Urothelium cell line (cell line): ENCODE measurements at regions not wholly inside any gene's neighbourhood (a gene's known extent, or its start where the extent isn't known, plus 50 kb on each side); places are given as distances from the start of the nearest gene placed in this dataset.
"Not testable (repeated sequence)": the region's sequence is repeated elsewhere in the genome, so short reads cannot be mapped to it uniquely, and the experiment has no call there.

Source experiments
- DNase-seq: peaks from one replicate; pipeline ENCODE4 v3.0.0; 2011; ENCODE audit warnings: low spot score, mixed read lengths
- FAIRE-seq: peaks from 2 replicates; lab custom pipeline; 2011; peaks lifted over from hg19 to GRCh38; lab: Jason Lieb, UNC

GRCh38 chr6:126888727-126889725 lies 229.4 kb upstream of the RSPO3 start:
- no peak for FAIRE-seq

GRCh38 chr6:126890055-126890454 lies 228.4 kb upstream of the RSPO3 start:
- DNase-seq = no peak
- no peak for FAIRE-seq

More at GRCh38 chr6:126888727-126889725, 229.4 kb upstream of the RSPO3 start:
- no peak for DNase-seq

DNA sequence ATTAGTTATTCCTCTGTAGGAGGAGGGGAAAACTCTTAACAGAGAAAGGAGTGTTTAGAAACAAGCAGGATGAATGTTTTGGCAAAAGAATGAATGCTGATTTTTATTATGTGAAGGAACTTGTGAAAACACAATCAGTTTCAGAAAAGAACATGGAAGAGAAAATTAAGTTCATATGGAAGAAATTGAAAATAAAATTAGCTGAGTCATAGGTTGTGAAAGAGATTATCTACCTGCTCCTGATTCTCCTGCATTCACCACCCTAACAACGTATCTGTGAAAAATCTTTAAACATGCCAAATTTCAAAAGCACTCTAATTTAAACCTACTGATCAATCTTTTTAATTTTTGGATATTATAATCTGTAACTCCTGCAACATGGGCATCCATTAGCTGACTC lies 227.3 kb upstream of the RSPO3 start:
- FAIRE-seq (no peak), DNase-seq (no peak)

GRCh38 chr6:126892869-126893268 lies 225.6 kb upstream of the RSPO3 start:
- DNase-seq, FAIRE-seq: not testable (repeated sequence)

GRCh38 chr6:126897758-126898157 lies 220.7 kb upstream of the RSPO3 start:
- DNase-seq (no peak), FAIRE-seq (no peak)

DNA sequence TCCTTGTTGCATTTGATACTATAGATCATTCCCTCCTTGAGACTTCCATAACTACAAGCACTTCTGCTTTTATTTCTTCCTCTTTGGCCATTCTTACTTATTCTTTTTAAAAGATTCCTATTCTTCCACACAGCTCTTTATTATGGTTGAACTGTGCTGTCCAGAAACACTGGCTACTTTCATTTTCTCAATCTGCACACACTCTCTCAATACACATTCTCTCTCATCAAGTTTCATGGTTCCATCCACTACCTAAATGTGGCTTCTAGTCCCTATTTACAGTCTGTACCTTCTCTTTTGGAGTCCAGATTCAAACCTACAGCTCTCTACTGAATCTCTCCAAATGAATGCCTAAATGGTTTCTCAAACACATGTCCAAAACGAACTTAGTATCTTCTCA lies 214.3 kb upstream of the RSPO3 start:
- no peak for FAIRE-seq
- DNase-seq = no peak

DNA sequence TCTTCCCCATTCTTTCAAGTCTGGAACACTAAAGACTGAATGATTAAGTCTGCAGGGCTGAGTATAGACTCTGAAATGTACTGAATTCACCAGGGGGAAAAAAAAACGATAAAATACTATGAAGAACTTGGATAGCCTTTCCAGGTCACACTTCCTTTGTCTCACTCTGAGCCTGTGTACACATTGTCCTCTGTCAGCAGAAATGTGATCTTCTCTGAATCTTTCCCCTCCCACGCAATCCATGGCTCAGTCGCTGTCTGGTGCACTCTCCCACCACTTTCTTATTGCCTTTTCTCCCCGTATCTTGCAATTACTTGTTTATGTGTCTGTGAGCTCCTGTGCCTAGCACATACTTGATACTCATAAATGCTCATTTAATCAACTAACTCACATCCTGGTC lies 212.6 kb upstream of the RSPO3 start:
- peak; percentile 18 for DNase-seq

GRCh38 chr6:126907312-126907711 lies 211.2 kb upstream of the RSPO3 start:
- no peak for FAIRE-seq

More for the DNA sequence above, 212.6 kb upstream of the RSPO3 start:
- no peak for FAIRE-seq

GRCh38 chr6:126907996-126908395 lies 210.5 kb upstream of the RSPO3 start:
- DNase-seq (no peak), FAIRE-seq (no peak)

More at GRCh38 chr6:126907312-126907711, 211.2 kb upstream of the RSPO3 start:
- DNase-seq = no peak

DNA sequence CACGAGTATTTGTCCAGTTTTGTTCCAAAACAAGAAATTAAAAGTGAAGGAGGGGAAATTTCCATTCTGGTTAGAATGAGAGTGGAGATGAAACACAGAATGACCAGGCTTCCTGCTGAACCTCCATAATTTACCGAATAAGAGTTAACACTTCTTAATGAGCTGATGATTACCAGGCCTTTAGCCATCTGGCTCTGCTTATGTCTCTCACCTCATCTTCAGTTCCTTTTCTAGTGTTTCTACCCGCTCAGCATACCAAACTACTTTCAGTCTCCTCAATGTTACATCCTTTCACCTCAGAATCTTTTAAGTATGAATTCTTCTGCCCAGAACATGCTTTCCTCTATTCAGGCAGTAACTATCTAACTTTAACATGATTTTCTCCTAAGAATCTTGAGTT lies 209.0 kb upstream of the RSPO3 start:
- no peak for FAIRE-seq

DNA sequence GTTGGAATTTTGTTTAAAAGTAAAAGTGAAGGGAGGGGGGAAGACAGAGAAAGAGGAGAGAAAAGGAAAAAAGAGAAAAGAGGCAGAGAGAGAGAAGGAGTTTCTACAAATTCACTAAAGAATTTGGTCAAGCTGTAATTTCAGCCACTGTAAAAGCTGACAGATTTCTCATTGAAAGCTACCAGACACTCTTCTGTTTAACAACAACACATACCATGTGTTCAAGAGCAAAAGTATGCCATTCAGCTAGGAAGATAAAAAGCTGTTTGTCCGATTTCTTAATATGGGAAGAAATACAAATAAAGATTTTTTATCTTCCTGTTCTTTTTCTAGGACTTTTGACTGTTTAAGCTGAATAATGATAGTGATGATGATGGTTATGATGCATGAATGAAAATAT lies 204.8 kb upstream of the RSPO3 start:
- no peak for FAIRE-seq
- DNase-seq = no peak

More for the DNA sequence above, 209.0 kb upstream of the RSPO3 start:
- DNase-seq = no peak

GRCh38 chr6:126914172-126914571 lies 204.3 kb upstream of the RSPO3 start:
- DNase-seq (no peak), FAIRE-seq (no peak)

GRCh38 chr6:126914801-126915200 lies 203.7 kb upstream of the RSPO3 start:
- no peak for FAIRE-seq
- no peak for DNase-seq

DNA sequence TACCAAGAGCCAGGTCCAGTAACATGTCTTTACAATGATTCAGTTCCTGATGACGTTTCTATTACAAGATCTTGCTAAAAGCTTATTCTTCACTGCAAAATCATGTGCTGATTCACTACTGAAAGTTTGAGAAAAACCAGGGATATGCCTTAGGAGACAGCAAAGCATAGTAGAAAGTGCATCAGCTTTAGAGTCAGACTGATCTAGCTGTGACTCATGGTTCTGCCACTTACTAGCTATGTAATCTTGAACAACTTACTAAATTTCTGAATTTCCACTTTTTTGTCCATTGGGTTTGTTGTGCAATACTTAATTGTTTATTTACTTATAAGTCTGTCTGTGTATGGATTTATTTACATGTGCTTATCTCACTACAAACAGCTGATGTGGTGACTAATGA lies 198.5 kb upstream of the RSPO3 start:
- DNase-seq (no peak), FAIRE-seq (no peak)

DNA sequence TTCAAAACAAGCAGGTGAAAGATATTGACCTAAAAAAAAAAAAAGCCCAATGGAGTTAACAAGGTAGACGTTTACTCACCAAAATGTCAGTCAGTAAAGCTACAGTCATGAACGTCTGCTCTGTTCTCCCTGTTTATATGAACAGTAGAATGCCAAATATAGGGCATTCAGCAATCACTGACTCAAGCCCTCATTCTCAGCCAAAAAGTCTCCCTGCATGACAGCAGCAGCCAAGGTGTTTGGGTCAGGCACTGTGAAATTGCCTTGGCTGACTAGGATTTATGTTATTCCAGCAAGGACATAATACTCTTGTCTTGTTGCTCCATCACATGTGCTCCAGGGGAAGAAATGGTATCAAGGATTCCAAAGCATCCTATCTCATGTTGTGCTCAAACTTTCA lies 194.7 kb upstream of the RSPO3 start:
- FAIRE-seq (no peak), DNase-seq (no peak)

GRCh38 chr6:126926926-126927325 lies 191.5 kb upstream of the RSPO3 start:
- FAIRE-seq (no peak), DNase-seq (no peak)

DNA sequence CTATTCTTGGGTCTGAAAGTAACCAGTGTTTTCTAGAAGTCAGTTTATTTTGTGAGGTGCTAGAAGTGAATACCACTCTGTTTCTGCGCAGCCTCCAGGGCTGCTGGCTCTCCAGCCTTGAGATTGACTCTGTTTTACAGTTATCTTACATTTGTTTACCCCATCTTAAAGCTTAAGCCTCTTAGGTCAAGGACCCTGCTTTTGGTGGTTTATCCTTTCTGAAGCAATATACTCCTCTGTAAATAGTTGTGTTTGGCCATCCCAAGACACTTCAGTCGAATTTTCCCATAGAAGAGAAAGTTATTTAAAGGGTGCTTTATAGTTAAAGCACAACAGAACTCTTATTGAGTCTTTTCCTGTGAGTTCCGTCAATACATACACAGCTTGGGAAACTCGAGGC lies 190.6 kb upstream of the RSPO3 start:
- no peak for DNase-seq
- no peak for FAIRE-seq

- FAIRE-seq = no peak
- DNase-seq = no peak
Observed at GRCh38 chr6:126937426-126937825, 181.0 kb upstream of the RSPO3 start.

GRCh38 chr6:126939784-126940183 lies 178.7 kb upstream of the RSPO3 start:
- no peak for FAIRE-seq
- DNase-seq = no peak

DNA sequence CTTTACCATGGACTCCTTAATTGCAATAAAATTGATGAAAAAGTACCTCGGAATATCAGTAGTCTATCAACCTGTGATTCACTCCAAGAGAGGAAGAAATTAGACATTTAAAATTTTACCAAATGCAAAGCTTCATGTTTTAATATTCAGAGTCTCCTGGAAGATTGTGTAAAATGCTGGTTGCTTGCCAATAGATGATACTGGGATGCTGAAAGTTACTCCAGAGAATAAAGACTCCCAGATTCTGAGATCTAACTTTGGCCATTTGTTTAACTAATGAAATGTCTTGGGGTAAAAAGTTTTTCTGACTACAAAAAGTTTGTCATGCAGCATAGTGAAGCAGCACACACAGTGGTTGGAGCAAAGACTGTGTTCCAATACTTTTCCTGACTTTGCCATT lies 176.7 kb upstream of the RSPO3 start:
- no peak for DNase-seq
- FAIRE-seq = no peak

GRCh38 chr6:126944512-126944911 lies 174.0 kb upstream of the RSPO3 start:
- no peak for DNase-seq
- FAIRE-seq = no peak

- FAIRE-seq = no peak
Observed at GRCh38 chr6:126945150-126945685, 173.3 kb upstream of the RSPO3 start.

More at GRCh38 chr6:126945150-126945685, 173.3 kb upstream of the RSPO3 start:
- no peak for DNase-seq
